CD14-positive monocyte (primary cell): ENCODE measurements at regions not wholly inside any gene's neighbourhood (a gene's known extent, or its start where the extent isn't known, plus 50 kb on each side); places are given as distances from the start of the nearest gene placed in this dataset.

Experiments used
- DNase-seq, 3 donors: peaks; one replicate each; pipeline ENCODE4 v3.0.0-alpha.2; 2011 to 2022
- H2AFZ ChIP-seq: 2 replicates; pipeline ENCODE4 v1.6.0; 2012; ENCODE audit warnings: mild to moderate bottlenecking, low read depth, low read length, inconsistent platforms; ENCODE audit not compliant: insufficient read depth, poor library complexity, severe bottlenecking
- H3K27ac ChIP-seq, 2 donors: 1 replicate in 1 of 2; 2 replicates in 1 of 2; pipeline ENCODE4 v1.5.1; 2012 to 2013; ENCODE audit warnings: low read length in 2 of 2, control low read depth in 1 of 2, inconsistent platforms in 1 of 2, low read depth in 1 of 2, mild to moderate bottlenecking in 1 of 2
- H3K27me3 ChIP-seq, 2 donors: one replicate each; pipeline versions ENCODE4 v1.6.0 to v1.6.1; 2011 to 2013; ENCODE audit warnings: low read length in 2 of 2; ENCODE audit not compliant: control insufficient read depth in 2 of 2, insufficient read depth in 2 of 2
- H3K36me3 ChIP-seq, 2 donors: replicated peaks in 1 of 2; 1 replicate in 1 of 2; 2 replicates in 1 of 2; pipeline versions ENCODE4 v1.5.1 to v1.6.1; 2012 to 2013; ENCODE audit warnings: low read length in 2 of 2, control low read depth in 1 of 2, inconsistent platforms in 1 of 2, mild to moderate bottlenecking in 1 of 2; ENCODE audit not compliant: insufficient read depth in 2 of 2, control insufficient read depth in 1 of 2
- H3K4me1 ChIP-seq, 2 donors: 1 replicate in 1 of 2; 2 replicates in 1 of 2; pipeline versions ENCODE4 v1.5.1 to v1.6.1; 2012 to 2013; ENCODE audit warnings: low read length in 2 of 2, control low read depth in 1 of 2, inconsistent platforms in 1 of 2, mild to moderate bottlenecking in 1 of 2, moderate library complexity in 1 of 2; ENCODE audit not compliant: insufficient read depth in 2 of 2, control insufficient read depth in 1 of 2
- H3K4me2 ChIP-seq: replicated peaks from 2 replicates; pipeline ENCODE3; 2012; ENCODE audit warnings: low read length, moderate library complexity, mild to moderate bottlenecking; ENCODE audit not compliant: poor library complexity, severe bottlenecking; ENCODE audit errors: extremely low read depth
- H3K4me3 ChIP-seq, 3 experiments: fragments of 200-600 bp in 1 of 3; sonication (generic) in 1 of 3; replicated peaks in 1 of 3; 1 replicate in 2 of 3; 2 replicates in 1 of 3; pipeline ENCODE4 v1.5.1; 2011 to 2013; ENCODE audit warnings: low read length in 3 of 3, mild to moderate bottlenecking in 3 of 3, control low read depth in 2 of 3, low read depth in 2 of 3, inconsistent platforms in 1 of 3, moderate library complexity in 1 of 3
- H3K79me2 ChIP-seq: 2 replicates; pipeline ENCODE4 v1.6.0; 2012; ENCODE audit warnings: mild to moderate bottlenecking, control low read depth, inconsistent platforms, low read length, moderate library complexity; ENCODE audit not compliant: insufficient read depth
- H3K9ac ChIP-seq: 2 replicates; pipeline ENCODE4 v1.6.0; 2017; ENCODE audit warnings: low read length, mild to moderate bottlenecking; ENCODE audit not compliant: insufficient read depth, poor library complexity, severe bottlenecking
- H3K9me3 ChIP-seq, 2 donors: replicated peaks in 1 of 2; 1 replicate in 1 of 2; 2 replicates in 1 of 2; pipeline versions ENCODE4 v1.5.1 to v1.6.1; 2012 to 2013; ENCODE audit warnings: low read length in 2 of 2, control low read depth in 1 of 2; ENCODE audit not compliant: control insufficient read depth in 1 of 2, insufficient read depth in 1 of 2
- H4K20me1 ChIP-seq: 2 replicates; pipeline ENCODE4 v1.6.0; 2012; ENCODE audit warnings: mild to moderate bottlenecking, low read length, control low read depth, moderate library complexity; ENCODE audit not compliant: insufficient read depth
- H3K27ac Mint-ChIP-seq, 7 donors: one replicate each; pipeline ENCODE4 v1.8.0; 2020; ENCODE audit warnings: mild to moderate bottlenecking in 7 of 7, mixed read lengths in 7 of 7, moderate library complexity in 6 of 7, inconsistent platforms in 2 of 7
- H3K27me3 Mint-ChIP-seq, 3 donors: one replicate each; pipeline ENCODE4 v1.8.0; 2021 to 2022; ENCODE audit warnings: low read depth in 3 of 3, mild to moderate bottlenecking in 3 of 3, mixed read lengths in 3 of 3, moderate library complexity in 3 of 3, inconsistent platforms in 1 of 3
- H3K36me3 Mint-ChIP-seq, 2 donors: one replicate each; pipeline ENCODE4 v1.8.0; 2020; ENCODE audit warnings: mixed read lengths in 2 of 2, inconsistent platforms in 1 of 2, mild to moderate bottlenecking in 1 of 2
- H3K4me1 Mint-ChIP-seq: one replicate; pipeline ENCODE4 v1.8.0; 2020; ENCODE audit warnings: mild to moderate bottlenecking, mixed read lengths
- H3K4me3 Mint-ChIP-seq, 2 donors: one replicate each; pipeline ENCODE4 v1.8.0; 2020; ENCODE audit warnings: mild to moderate bottlenecking in 2 of 2, mixed read lengths in 2 of 2, moderate library complexity in 1 of 2
- H3K9me3 Mint-ChIP-seq, 7 donors: one replicate each; pipeline ENCODE4 v1.8.0; 2020 to 2022; ENCODE audit warnings: mixed read lengths in 7 of 7, mild to moderate bottlenecking in 6 of 7, moderate library complexity in 6 of 7, inconsistent platforms in 2 of 7
- WGBS: methylation state at CpG from one replicate; pipeline ENCODE4 v1.1.5; 2013; ENCODE audit warnings: missing lambda C conversion rate; ENCODE audit not compliant: insufficient coverage; 5-methylcytosine and 5-hydroxymethylcytosine counted together
- intact Hi-C, 2 donors: fragments of 100-400 bp; cut with micrococcal nuclease; formaldehyde crosslinking; loops; one replicate each; pipeline versions ENCODE4 v1.15.0 to v1.15.1; 2023
- TF ChIP-seq, protein P1 (sequence below): fragments of 200-600 bp; IDR thresholded peaks from one replicate; pipeline ENCODE4 v1.8.0; 2022; ENCODE audit warnings: antibody characterized with exemption, mild to moderate bottlenecking

DNA sequence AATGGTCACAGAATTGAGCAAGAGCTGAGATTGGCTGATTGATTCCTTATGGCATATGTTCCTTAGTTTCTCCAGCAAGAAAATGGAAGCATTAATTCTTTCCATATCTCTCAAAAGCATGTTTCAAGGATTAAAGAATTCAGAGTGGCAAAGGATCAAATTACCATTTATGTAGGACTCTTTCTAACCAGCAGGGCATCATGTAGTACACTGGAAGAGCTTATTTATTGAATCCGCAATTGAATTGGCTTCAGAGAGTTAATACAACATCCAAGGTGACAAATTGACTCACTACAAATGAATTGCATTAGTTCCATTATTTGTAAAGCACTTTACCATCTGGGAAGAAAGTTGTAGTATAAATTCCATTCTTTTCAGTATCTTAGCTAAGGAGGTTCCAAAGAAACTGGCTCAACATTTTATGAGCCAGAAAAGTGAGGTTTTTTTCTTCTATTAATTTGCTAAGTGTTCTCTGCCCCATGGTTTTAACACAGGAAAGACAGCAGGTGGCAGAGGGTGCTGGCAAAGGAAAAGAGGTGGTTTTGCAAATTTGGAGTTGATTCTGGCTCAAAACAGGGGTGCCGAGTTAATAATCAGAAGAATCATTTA lies 409.9 kb downstream of the MTX2 start:
- Histone ChIP-seq H3K4me1 (no peaks in the 10 kb centered on the region), H3K79me2 (no peaks in the 10 kb centered on the region), H4K20me1 (no peaks in the 10 kb centered on the region), H3K9me3 (no peaks in the 10 kb centered on the region), H3K4me3 (no peak overlapping the region), H3K36me3 (no peaks in the 10 kb centered on the region), H3K27me3 (peaks cover 2 to 5% of the 10 kb centered on the region in 2 donors), H3K27ac (no peak overlapping the region), H3K9ac (no peak overlapping the region), H3K4me2 (no peak overlapping the region), H2AFZ (no peak overlapping the region)
- TF ChIP-seq, protein P1, sequence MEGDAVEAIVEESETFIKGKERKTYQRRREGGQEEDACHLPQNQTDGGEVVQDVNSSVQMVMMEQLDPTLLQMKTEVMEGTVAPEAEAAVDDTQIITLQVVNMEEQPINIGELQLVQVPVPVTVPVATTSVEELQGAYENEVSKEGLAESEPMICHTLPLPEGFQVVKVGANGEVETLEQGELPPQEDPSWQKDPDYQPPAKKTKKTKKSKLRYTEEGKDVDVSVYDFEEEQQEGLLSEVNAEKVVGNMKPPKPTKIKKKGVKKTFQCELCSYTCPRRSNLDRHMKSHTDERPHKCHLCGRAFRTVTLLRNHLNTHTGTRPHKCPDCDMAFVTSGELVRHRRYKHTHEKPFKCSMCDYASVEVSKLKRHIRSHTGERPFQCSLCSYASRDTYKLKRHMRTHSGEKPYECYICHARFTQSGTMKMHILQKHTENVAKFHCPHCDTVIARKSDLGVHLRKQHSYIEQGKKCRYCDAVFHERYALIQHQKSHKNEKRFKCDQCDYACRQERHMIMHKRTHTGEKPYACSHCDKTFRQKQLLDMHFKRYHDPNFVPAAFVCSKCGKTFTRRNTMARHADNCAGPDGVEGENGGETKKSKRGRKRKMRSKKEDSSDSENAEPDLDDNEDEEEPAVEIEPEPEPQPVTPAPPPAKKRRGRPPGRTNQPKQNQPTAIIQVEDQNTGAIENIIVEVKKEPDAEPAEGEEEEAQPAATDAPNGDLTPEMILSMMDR: no peak
- peaks cover 8 to 13% (median 9%) of the 10 kb centered on the region in 3 donors for H3K27me3 Mint-ChIP-seq
- intact Hi-C loops: no loop called here
- no peak for DNase-seq
- no peaks in the 10 kb centered on the region for H3K36me3 Mint-ChIP-seq
- 86% methylated on average over 1 of the region's 2 CpGs for WGBS
- H3K27ac Mint-ChIP-seq: peak overlapping the region in 1 of 7 donors; percentile 54
- no peak overlapping the region for H3K4me3 Mint-ChIP-seq
- H3K4me1 Mint-ChIP-seq: no peaks in the 10 kb centered on the region
- no peaks in the 10 kb centered on the region for H3K9me3 Mint-ChIP-seq

DNA sequence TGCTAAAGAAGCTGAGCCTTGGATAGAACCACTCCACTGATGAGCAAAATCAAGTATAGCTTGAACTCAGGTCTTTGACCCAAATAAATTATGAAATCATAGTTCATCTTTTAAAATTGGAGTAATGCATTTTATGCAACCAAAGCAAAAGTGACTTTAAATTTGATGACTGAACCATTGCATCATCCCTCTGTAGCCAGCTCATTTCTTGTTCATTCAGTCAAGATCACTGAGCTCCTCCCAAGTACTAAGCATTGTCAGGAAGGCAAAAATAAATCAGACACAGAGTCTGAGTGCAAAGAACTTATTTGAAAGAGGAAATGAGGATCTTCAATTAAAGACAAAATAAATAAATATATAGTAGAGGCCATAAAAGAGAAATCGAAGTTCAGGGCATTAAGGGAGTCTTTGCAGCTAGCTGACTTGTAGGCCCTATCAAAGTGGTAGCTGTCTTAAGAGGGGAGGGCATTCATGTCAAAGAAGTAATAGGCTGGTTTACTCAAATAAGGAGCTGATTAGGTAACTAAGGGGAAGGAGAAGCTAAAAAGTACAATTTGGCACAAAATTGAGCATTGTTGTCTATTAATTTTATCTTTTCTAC lies 411.8 kb downstream of the MTX2 start:
- Mint-ChIP-seq H3K4me1 (no peaks in the 10 kb centered on the region), H3K36me3 (no peaks in the 10 kb centered on the region), H3K9me3 (peaks cover 0 to 2% (median 0%) of the 10 kb centered on the region in 7 donors), H3K4me3 (no peak overlapping the region), H3K27me3 (peaks cover 9 to 12% (median 11%) of the 10 kb centered on the region in 3 donors), H3K27ac (no peak overlapping the region)
- no peaks in the 10 kb centered on the region for H4K20me1 ChIP-seq
- no peak overlapping the region for H3K4me2 ChIP-seq
- H3K4me3 ChIP-seq: no peak overlapping the region
- no peak overlapping the region for H3K27ac ChIP-seq
- TF ChIP-seq, protein P1: no peak
- no peaks in the 10 kb centered on the region for H3K36me3 ChIP-seq
- H3K9ac ChIP-seq: no peak overlapping the region
- intact Hi-C loops: no loop called here
- no peaks in the 10 kb centered on the region for H3K79me2 ChIP-seq
- no peak overlapping the region for H2AFZ ChIP-seq
- no peaks in the 10 kb centered on the region for H3K4me1 ChIP-seq
- no peaks in the 10 kb centered on the region for H3K9me3 ChIP-seq
- peaks cover 2 to 7% of the 10 kb centered on the region in 2 donors for H3K27me3 ChIP-seq
- 80% methylated on average over 1 of the region's 1 CpG for WGBS
- no peak for DNase-seq
